Upper lobe of left lung (tissue), 4 donors: ENCODE measurements at regions not wholly inside any gene's neighbourhood (a gene's known extent, or its start where the extent isn't known, plus 50 kb on each side); places are given as distances from the start of the nearest gene placed in this dataset.

Source experiments
- CTCF ChIP-seq, 6 experiments: fragments of 450-650 bp in 4 of 6; fragments of 200-600 bp in 2 of 6; sonication (generic) in 2 of 6; IDR thresholded peaks; one replicate each; pipeline ENCODE4 v1.5.1; 2016 to 2019; ENCODE audit warnings: antibody characterized with exemption in 6 of 6
- POLR2A ChIP-seq, 4 donors: fragments of 450-650 bp; IDR thresholded peaks; one replicate each; pipeline ENCODE4 v1.5.1; 2016 to 2017; ENCODE audit warnings: antibody characterized with exemption in 4 of 4, mild to moderate bottlenecking in 2 of 4

- TF ChIP-seq CTCF (IDR thresholded peaks at IDR 0.05) (no peak), POLR2A (IDR thresholded peaks at IDR 0.05) (no peak)
Observed at GRCh38 chr11:97363331-97363730, 973.5 kb downstream of the JRKL start.
